Neural cell (in vitro differentiated cells): ENCODE measurements at regions not wholly inside any gene's neighbourhood (a gene's known extent, or its start where the extent isn't known, plus 50 kb on each side); places are given as distances from the start of the nearest gene placed in this dataset.

Experiments used
- H2AFZ ChIP-seq: fragments of 200-600, 300-800 bp; sonication (generic), shearing (Covaris generic); 2 replicates; pipeline ENCODE4 v1.6.0; 2014; ENCODE audit warnings: low read depth, mild to moderate bottlenecking, antibody characterized with exemption, low read length, moderate library complexity
- H3F3A ChIP-seq: fragments of 200-600 bp; shearing (Covaris generic); 2 replicates; pipeline ENCODE4 v1.6.1; 2016; ENCODE audit warnings: mild to moderate bottlenecking, moderate library complexity, mixed read lengths, antibody characterized with exemption, low read length; ENCODE audit not compliant: insufficient read depth, poor library complexity, severe bottlenecking
- H3K27ac ChIP-seq: fragments of 200-600, 300-800 bp; sonication (generic), shearing (Covaris generic); 2 replicates; pipeline ENCODE4 v1.5.1; 2014; ENCODE audit warnings: mild to moderate bottlenecking, low read length, moderate library complexity
- H3K27me3 ChIP-seq: fragments of 300-800, 200-600 bp; sonication (generic), shearing (Covaris generic); 2 replicates; pipeline ENCODE4 v1.6.0; 2014; ENCODE audit warnings: mild to moderate bottlenecking, low read depth, low read length, moderate library complexity; ENCODE audit not compliant: insufficient read depth
- H3K36me3 ChIP-seq: fragments of 300-800, 200-600 bp; sonication (generic), shearing (Covaris generic); 2 replicates; pipeline ENCODE4 v1.5.1; 2014; ENCODE audit warnings: mild to moderate bottlenecking, antibody characterized with exemption, low read length, moderate library complexity; ENCODE audit not compliant: insufficient read depth
- H3K4me2 ChIP-seq: fragments of 300-800, 200-600 bp; sonication (generic), shearing (Covaris generic); 2 replicates; pipeline ENCODE4 v1.6.0; 2014; ENCODE audit warnings: mild to moderate bottlenecking, low read length
- H3K4me3 ChIP-seq: fragments of 300-800, 200-600 bp; sonication (generic), shearing (Covaris generic); 2 replicates; pipeline ENCODE4 v1.5.1; 2014; ENCODE audit warnings: mild to moderate bottlenecking, low read length, moderate library complexity
- H3K79me2 ChIP-seq: fragments of 200-600 bp; shearing (Covaris generic); replicated peaks from 2 replicates; pipeline ENCODE4 v1.6.0; 2014; ENCODE audit warnings: mild to moderate bottlenecking, low read length, moderate library complexity; ENCODE audit not compliant: insufficient read depth
- H3K9ac ChIP-seq: fragments of 300-800, 200-600 bp; sonication (generic), shearing (Covaris generic); 2 replicates; pipeline ENCODE4 v1.6.1; 2016; ENCODE audit warnings: mild to moderate bottlenecking, low read length, mixed read lengths
- H3K9me2 ChIP-seq: fragments of 200-600 bp; shearing (Covaris generic); 2 replicates; pipeline ENCODE4 v1.6.1; 2016; ENCODE audit warnings: mild to moderate bottlenecking, low read length, mixed read lengths; ENCODE audit not compliant: insufficient read depth
- H3K9me3 ChIP-seq: fragments of 200-600, 300-800 bp; sonication (generic), shearing (Covaris generic); 2 replicates; pipeline ENCODE4 v1.6.1; 2016; ENCODE audit warnings: mild to moderate bottlenecking, mixed run types, low read length, moderate library complexity, mixed read lengths
- H4K20me1 ChIP-seq: fragments of 200-600 bp; shearing (Covaris generic); 2 replicates; pipeline ENCODE4 v1.6.1; 2016; ENCODE audit warnings: mild to moderate bottlenecking, mixed run types; ENCODE audit not compliant: insufficient read depth
- CTCF ChIP-seq: fragments of 450-650 bp; IDR thresholded peaks from 2 replicates; pipeline ENCODE4 v1.5.1; 2014; ENCODE audit warnings: antibody characterized with exemption, mild to moderate bottlenecking, moderate library complexity; ENCODE audit not compliant: poor library complexity, severe bottlenecking
- EP300 ChIP-seq: fragments of 450-650 bp; conservative IDR thresholded peaks from 2 replicates; pipeline ENCODE4 v1.6.1; 2014; ENCODE audit warnings: antibody characterized with exemption, mild to moderate bottlenecking, moderate library complexity; ENCODE audit not compliant: poor library complexity, severe bottlenecking
- EZH2 ChIP-seq: fragments of 200-600, 300-800 bp; shearing (Covaris generic), sonication (generic); IDR thresholded peaks from 2 replicates; pipeline ENCODE4 v1.6.1; 2014; ENCODE audit warnings: antibody characterized with exemption, low read length, borderline replicate concordance, mild to moderate bottlenecking; ENCODE audit not compliant: insufficient read depth, poor library complexity, severe bottlenecking
- MXI1 ChIP-seq: fragments of 450-650 bp; conservative IDR thresholded peaks from 2 replicates; pipeline ENCODE4 v1.6.1; 2014; ENCODE audit warnings: antibody characterized with exemption, mild to moderate bottlenecking; ENCODE audit not compliant: poor library complexity, severe bottlenecking
- POLR2AphosphoS5 ChIP-seq: IDR thresholded peaks from 2 replicates; pipeline ENCODE4 v1.6.1; 2012
- RAD21 ChIP-seq: fragments of 450-650 bp; conservative IDR thresholded peaks from 2 replicates; pipeline ENCODE4 v1.6.1; 2014; ENCODE audit warnings: antibody characterized with exemption, mild to moderate bottlenecking, moderate library complexity
- REST ChIP-seq: IDR thresholded peaks from 2 replicates; pipeline ENCODE4 v1.6.1; 2012; ENCODE audit warnings: borderline replicate concordance
- SMC3 ChIP-seq: fragments of 450-650 bp; conservative IDR thresholded peaks from 2 replicates; pipeline ENCODE4 v1.6.1; 2014; ENCODE audit warnings: antibody characterized with exemption, mild to moderate bottlenecking, moderate library complexity; ENCODE audit not compliant: poor library complexity
- TAF1 ChIP-seq: IDR thresholded peaks from 2 replicates; pipeline ENCODE4 v1.6.1; 2012; ENCODE audit warnings: low read depth

- Histone ChIP-seq H3K79me2 (no peaks in the 10 kb centered on the region), H3K9me3 (peaks cover 5% of the 10 kb centered on the region), H3K36me3 (no peaks in the 10 kb centered on the region), H3K9me2 (no peaks in the 10 kb centered on the region), H3K4me3 (no peak overlapping the region), H3K27ac (no peak overlapping the region), H3K27me3 (peaks cover 31% of the 10 kb centered on the region), H4K20me1 (no peaks in the 10 kb centered on the region), H3F3A (no peaks in the 10 kb centered on the region), H2AFZ (no peak overlapping the region), H3K4me2 (no peak overlapping the region), H3K9ac (no peak overlapping the region)
- no peak for TF ChIP-seq TAF1
- no peak for TF ChIP-seq REST
- no peak for TF ChIP-seq POLR2AphosphoS5
- no peak for TF ChIP-seq RAD21
- no peak for TF ChIP-seq MXI1
- no peak for TF ChIP-seq CTCF
- TF ChIP-seq SMC3 = no peak
- TF ChIP-seq EZH2 = no peak
- TF ChIP-seq EP300 = no peak
These were observed 97.7 kb downstream of the ESM1 start for GRCh38 chr5:54887663-54888062.

GRCh38 chr5:54886866-54887265 lies 98.5 kb downstream of the ESM1 start:
- H3K4me2 ChIP-seq = no peak overlapping the region
- H3F3A ChIP-seq = no peaks in the 10 kb centered on the region
- H3K4me3 ChIP-seq = no peak overlapping the region
- no peaks in the 10 kb centered on the region for H3K79me2 ChIP-seq
- H3K9me3 ChIP-seq = peaks cover 5% of the 10 kb centered on the region
- no peak overlapping the region for H3K27ac ChIP-seq
- no peaks in the 10 kb centered on the region for H3K36me3 ChIP-seq
- no peak overlapping the region for H3K9ac ChIP-seq
- no peak overlapping the region for H2AFZ ChIP-seq
- no peaks in the 10 kb centered on the region for H3K9me2 ChIP-seq
- peaks cover 39% of the 10 kb centered on the region for H3K27me3 ChIP-seq
- H4K20me1 ChIP-seq = no peaks in the 10 kb centered on the region
- TF ChIP-seq TAF1 (no peak), SMC3 (no peak), POLR2AphosphoS5 (no peak), RAD21 (no peak), REST (no peak), EZH2 (no peak), CTCF (no peak), MXI1 (no peak), EP300 (no peak)
